ENCODE measurements at regions not wholly inside any gene's neighbourhood (a gene's known extent, or its start where the extent isn't known, plus 50 kb on each side); places are given as distances from the start of the nearest gene placed in this dataset.

DNA sequence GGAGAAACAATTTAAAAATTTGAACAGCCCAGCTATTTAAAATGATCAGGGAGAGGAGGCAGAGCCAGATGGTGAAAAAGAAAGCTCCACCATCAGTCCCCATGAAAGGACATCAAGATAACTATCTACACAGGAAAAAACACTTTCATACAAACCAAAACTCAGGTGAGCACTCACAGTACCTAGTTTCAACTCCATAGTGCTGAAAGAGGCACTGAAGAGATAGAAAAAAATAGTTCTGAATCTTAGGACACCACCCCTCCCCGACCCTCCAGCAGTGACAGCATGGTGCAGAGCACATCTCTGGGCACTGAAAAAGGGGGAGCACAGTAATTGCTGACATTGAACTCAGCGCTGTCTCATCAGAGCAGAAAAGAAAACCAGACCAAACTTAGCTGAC, 732.9 kb downstream of the CETN3 start:
- TF ChIP-seq CTCF (IDR thresholded peaks at IDR 0.05; ENCODE audit: poor library complexity, severe bottlenecking) = no peak
- no peak for TF ChIP-seq RAD21 (conservative IDR thresholded peaks at IDR 0.05)
- TF ChIP-seq EP300 (conservative IDR thresholded peaks at IDR 0.05; ENCODE audit: poor library complexity, severe bottlenecking) = no peak
- no peak for TF ChIP-seq TAF1 (IDR thresholded peaks at IDR 0.05; ENCODE audit: low read depth)
- no peak for TF ChIP-seq REST (IDR thresholded peaks at IDR 0.05; ENCODE audit: borderline replicate concordance)

All from neural cell (in vitro differentiated cells).